HCT116 (cell line): ENCODE measurements at regions not wholly inside any gene's neighbourhood (a gene's known extent, or its start where the extent isn't known, plus 50 kb on each side); places are given as distances from the start of the nearest gene placed in this dataset.

ENCODE experiments used
- ATAC-seq: fragments of 200-7000 bp; cut with Tn5 transposase; 2 replicates; pipeline ENCODE4 v1.9.1; 2020; ENCODE audit warnings: mild to moderate bottlenecking, moderate library complexity
- BruUV-seq: library from RNA; stranded (reverse); fragments of 400-500 nt; replicated peaks from 2 replicates; lab custom pipeline; 2021; lab: Mats Ljungman, UMichigan
- CTCF ChIA-PET: fragments of 300-600 bp; sonication (Branson Sonifier 250); formaldehyde crosslinking; loops from one replicate; lab custom pipeline; 2021; ENCODE audit warnings: antibody characterized with exemption; lab: Charles Lee
- POLR2A ChIA-PET: fragments of 300-600, 350-600 bp; sonication (Branson Sonifier 250); formaldehyde crosslinking; loops from one replicate; lab custom pipeline; 2021; ENCODE audit warnings: antibody characterized with exemption; lab: Charles Lee
- RAD21 ChIA-PET, 2 experiments: fragments of 300-600 bp; sonication (Branson Sonifier 250); formaldehyde crosslinking; loops; one replicate each; lab custom pipeline; 2023; ENCODE audit warnings: low total read pairs in 2 of 2; ENCODE audit not compliant: uncharacterized antibody in 2 of 2, unreplicated experiment in 2 of 2, low non-redundant PET in 1 of 2; lab: Charles Lee
- DNase-seq: peaks from one replicate; pipeline ENCODE4 v3.0.0-alpha.2; 2010; ENCODE audit warnings: low read depth, low spot score
- H2AFZ ChIP-seq: fragments of 200-600 bp; shearing (Covaris generic), sonication (generic); 2 replicates; pipeline ENCODE4 v1.6.1; 2017; ENCODE audit warnings: low read depth, mixed run types, mixed read lengths, antibody characterized with exemption, low read length; ENCODE audit not compliant: poor library complexity, severe bottlenecking
- H3K27ac ChIP-seq: 2 replicates; pipeline ENCODE4 v1.5.1; 2012; ENCODE audit warnings: low read depth, low read length
- H3K27me3 ChIP-seq: fragments of 200-600 bp; sonication (generic); 2 replicates; pipeline ENCODE4 v1.6.1; 2016; ENCODE audit warnings: mixed run types, low read length, mixed read lengths; ENCODE audit not compliant: insufficient read depth
- H3K36me3 ChIP-seq, 2 experiments: fragments of 200-500 bp in 1 of 2; fragments of 200-600 bp in 1 of 2; sonication (Bioruptor generic) in 1 of 2; sonication (generic) in 1 of 2; 2 replicates each; pipeline versions ENCODE4 v1.5.1 to v1.6.1; 2014 to 2016; ENCODE audit warnings: low read length in 2 of 2, inconsistent platforms in 1 of 2, mixed read lengths in 1 of 2, mixed run types in 1 of 2; ENCODE audit not compliant: insufficient read depth in 2 of 2, control insufficient read depth in 1 of 2
- H3K4me1 ChIP-seq, 2 experiments: fragments of 200-600 bp in 1 of 2; sonication (generic) in 1 of 2; 2 replicates each; pipeline versions ENCODE4 v1.5.1 to v1.6.1; 2012 to 2017; ENCODE audit warnings: low read length in 2 of 2, inconsistent platforms in 1 of 2, mild to moderate bottlenecking in 1 of 2, mixed read lengths in 1 of 2, mixed run types in 1 of 2, moderate library complexity in 1 of 2; ENCODE audit not compliant: insufficient read depth in 2 of 2, control insufficient read depth in 1 of 2
- H3K4me2 ChIP-seq: fragments of 200-600 bp; sonication (generic); 2 replicates; pipeline ENCODE4 v1.6.1; 2017; ENCODE audit warnings: mixed run types, low read length, mixed read lengths
- H3K4me3 ChIP-seq, 2 experiments: fragments of 200-600 bp in 1 of 2; sonication (generic) in 1 of 2; replicated peaks in 1 of 2; 2 replicates each; pipeline ENCODE4 v1.5.1; 2011 to 2016; ENCODE audit warnings: low read length in 2 of 2, control low read depth in 1 of 2, low read depth in 1 of 2, mild to moderate bottlenecking in 1 of 2, mixed read lengths in 1 of 2, mixed run types in 1 of 2
- H3K79me2 ChIP-seq: fragments of 200-600 bp; sonication (generic); 2 replicates; pipeline ENCODE4 v1.6.1; 2017; ENCODE audit warnings: mild to moderate bottlenecking, mixed run types, low read length, moderate library complexity, mixed read lengths; ENCODE audit not compliant: insufficient read depth
- H3K9ac ChIP-seq: fragments of 200-600 bp; sonication (generic); 2 replicates; pipeline ENCODE4 v1.6.1; 2016; ENCODE audit warnings: low read length, mixed read lengths
- H3K9me2 ChIP-seq: fragments of 200-600 bp; sonication (generic), shearing (Covaris generic); 2 replicates; pipeline ENCODE4 v1.6.1; 2017; ENCODE audit warnings: mixed run types, mild to moderate bottlenecking, moderate library complexity; ENCODE audit not compliant: insufficient read depth
- H3K9me3 ChIP-seq, 2 experiments: fragments of 200-500 bp in 1 of 2; fragments of 200-600 bp in 1 of 2; sonication (Bioruptor generic) in 1 of 2; sonication (generic) in 1 of 2; 2 replicates each; pipeline ENCODE4 v1.6.1; 2014 to 2017; ENCODE audit warnings: low read length in 2 of 2, mixed read lengths in 2 of 2, inconsistent platforms in 1 of 2, low read depth in 1 of 2, mild to moderate bottlenecking in 1 of 2, mixed run types in 1 of 2, moderate library complexity in 1 of 2; ENCODE audit not compliant: control insufficient read depth in 1 of 2, insufficient read depth in 1 of 2
- H4K20me1 ChIP-seq: fragments of 200-600 bp; sonication (generic), shearing (Covaris generic); 2 replicates; pipeline ENCODE4 v1.6.1; 2017; ENCODE audit warnings: mixed run types, mild to moderate bottlenecking, moderate library complexity; ENCODE audit not compliant: insufficient read depth
- CEBPB ChIP-seq: IDR thresholded peaks from 2 replicates; pipeline ENCODE4 v1.6.1; 2012; ENCODE audit warnings: low read depth
- EGR1 ChIP-seq: IDR thresholded peaks from 2 replicates; pipeline ENCODE4 v1.6.1; 2012; ENCODE audit warnings: low read depth
- ELF1 ChIP-seq: IDR thresholded peaks from 2 replicates; pipeline ENCODE4 v1.6.1; 2012; ENCODE audit warnings: low read depth, borderline replicate concordance
- EZH2 ChIP-seq: fragments of 200-600 bp; sonication (generic); IDR thresholded peaks from 2 replicates; pipeline ENCODE4 v1.6.1; 2017; ENCODE audit warnings: antibody characterized with exemption, mixed run types
- FOSL1 ChIP-seq: IDR thresholded peaks from 2 replicates; pipeline ENCODE4 v1.6.1; 2012; ENCODE audit warnings: low read depth
- JUND ChIP-seq: IDR thresholded peaks from 2 replicates; pipeline ENCODE4 v1.6.1; 2012
- POLR2A ChIP-seq: IDR thresholded peaks from 2 replicates; pipeline ENCODE4 v1.7.0; 2011; ENCODE audit warnings: borderline replicate concordance; ENCODE audit not compliant: insufficient read depth, insufficient read length; ENCODE audit errors: extremely low read depth
- POLR2AphosphoS5 ChIP-seq: IDR thresholded peaks from 2 replicates; pipeline ENCODE4 v1.6.1; 2011; ENCODE audit warnings: mild to moderate bottlenecking, low read depth, low read length, moderate library complexity
- SIN3A ChIP-seq: IDR thresholded peaks from 2 replicates; pipeline ENCODE4 v1.6.1; 2012; ENCODE audit warnings: low read depth
- SP1 ChIP-seq: IDR thresholded peaks from 2 replicates; pipeline ENCODE4 v1.6.1; 2012; ENCODE audit warnings: low read depth
- SRF ChIP-seq: IDR thresholded peaks from 2 replicates; pipeline ENCODE4 v1.6.1; 2012; ENCODE audit warnings: low read depth
- TCF7L2 ChIP-seq: IDR thresholded peaks from 2 replicates; pipeline ENCODE4 v1.7.0; 2011; ENCODE audit warnings: borderline replicate concordance, inconsistent platforms; ENCODE audit not compliant: insufficient read depth, insufficient read length; ENCODE audit errors: extremely low read depth
- YY1 ChIP-seq: IDR thresholded peaks from 2 replicates; pipeline ENCODE4 v1.6.1; 2011; ENCODE audit warnings: low read length, low read depth, moderate library complexity, mild to moderate bottlenecking; ENCODE audit not compliant: insufficient replicate concordance; ENCODE audit errors: extremely low read depth
- ZFX ChIP-seq: fragments of 450-650 bp; IDR thresholded peaks from 2 replicates; pipeline ENCODE4 v1.6.1; 2017
- ZNF274 ChIP-seq: fragments of 200-500 bp; sonication (Bioruptor generic); IDR thresholded peaks from 2 replicates; pipeline ENCODE4 v1.6.1; 2014; ENCODE audit warnings: mild to moderate bottlenecking, low read depth, low read length, inconsistent platforms
- intact Hi-C: fragments of 100-400 bp; cut with micrococcal nuclease; formaldehyde crosslinking; loops from 2 replicates; pipeline ENCODE4 v1.10.0; 2022
- TF ChIP-seq, protein P1 (sequence below): IDR thresholded peaks from 2 replicates; pipeline ENCODE4 v1.6.1; 2012
- TF ChIP-seq, protein P2 (sequence below): IDR thresholded peaks from 2 replicates; pipeline ENCODE4 v1.6.1; 2012
- TF ChIP-seq, protein P3 (sequence below), 3 experiments: fragments of 200-600 bp in 1 of 3; sonication (generic) in 1 of 3; IDR thresholded peaks in 2 of 3; conservative IDR thresholded peaks in 1 of 3; 2 replicates each; pipeline ENCODE4 v1.5.1; 2012 to 2017; ENCODE audit warnings: low read depth in 2 of 3, low read length in 2 of 3, antibody characterized with exemption in 1 of 3, borderline replicate concordance in 1 of 3, control low read depth in 1 of 3, mild to moderate bottlenecking in 1 of 3, mixed read lengths in 1 of 3, mixed run types in 1 of 3, moderate library complexity in 1 of 3; ENCODE audit not compliant: insufficient read depth in 1 of 3
- TF ChIP-seq, protein P4 (sequence below): IDR thresholded peaks from 2 replicates; pipeline ENCODE4 v1.6.1; 2011; ENCODE audit warnings: mild to moderate bottlenecking, low read length, moderate library complexity; ENCODE audit not compliant: insufficient replicate concordance; ENCODE audit errors: extremely low read depth

DNA sequence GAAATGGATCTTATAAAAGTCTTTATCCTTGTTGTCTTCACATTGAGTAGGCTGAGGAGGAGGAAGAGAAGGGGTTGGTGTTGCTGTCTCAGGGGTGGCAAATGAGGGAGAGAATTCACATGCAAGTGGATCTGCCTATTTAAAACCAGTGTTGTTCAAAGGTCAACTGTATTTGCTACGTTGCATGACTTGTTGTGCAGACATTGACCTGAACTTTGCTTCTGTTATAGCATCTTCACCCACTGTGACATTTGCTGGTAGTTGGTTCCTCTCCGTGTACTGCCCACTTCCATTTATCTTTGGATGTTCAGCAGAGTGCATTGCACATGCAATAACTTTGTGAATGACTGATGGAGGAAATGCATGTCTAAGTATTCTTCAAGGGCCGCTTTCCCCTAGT is 228.6 kb upstream of the DPP10 start:
- H4K20me1 ChIP-seq, result no peaks in the 10 kb centered on the region
- peaks cover 0 to 2% of the 10 kb centered on the region in 2 experiments; a peak in 1 of 4 replicates for H3K9me3 ChIP-seq
- no peaks in the 10 kb centered on the region for H3K79me2 ChIP-seq
- no peak overlapping the region for H3K9ac ChIP-seq
- H3K4me1 ChIP-seq, result no peaks in the 10 kb centered on the region
- no TSS peak for BruUV-seq
- RAD21 ChIA-PET, result no interaction called here
- no peak overlapping the region for H3K4me3 ChIP-seq
- no peak overlapping the region for H2AFZ ChIP-seq
- H3K27ac ChIP-seq, result no peak overlapping the region
- ATAC-seq, result no peak
- H3K36me3 ChIP-seq, result no peaks in the 10 kb centered on the region
- TF ChIP-seq, protein P1, sequence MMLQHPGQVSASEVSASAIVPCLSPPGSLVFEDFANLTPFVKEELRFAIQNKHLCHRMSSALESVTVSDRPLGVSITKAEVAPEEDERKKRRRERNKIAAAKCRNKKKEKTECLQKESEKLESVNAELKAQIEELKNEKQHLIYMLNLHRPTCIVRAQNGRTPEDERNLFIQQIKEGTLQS, result no peak
- no peak for TF ChIP-seq POLR2AphosphoS5
- TF ChIP-seq YY1, result no peak
- no peak for TF ChIP-seq JUND
- no peak for TF ChIP-seq FOSL1
- no peak for TF ChIP-seq EZH2
- no peak for TF ChIP-seq SP1
- TF ChIP-seq CEBPB, result no peak
- TF ChIP-seq ELF1, result no peak
- TF ChIP-seq, protein P2, sequence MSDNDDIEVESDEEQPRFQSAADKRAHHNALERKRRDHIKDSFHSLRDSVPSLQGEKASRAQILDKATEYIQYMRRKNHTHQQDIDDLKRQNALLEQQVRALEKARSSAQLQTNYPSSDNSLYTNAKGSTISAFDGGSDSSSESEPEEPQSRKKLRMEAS, result no peak
- TF ChIP-seq EGR1, result no peak
- no peak for TF ChIP-seq TCF7L2
- no peak for TF ChIP-seq ZFX
- TF ChIP-seq POLR2A, result no peak
- no peak for TF ChIP-seq SRF
- no peak for TF ChIP-seq ZNF274
- TF ChIP-seq, protein P3, sequence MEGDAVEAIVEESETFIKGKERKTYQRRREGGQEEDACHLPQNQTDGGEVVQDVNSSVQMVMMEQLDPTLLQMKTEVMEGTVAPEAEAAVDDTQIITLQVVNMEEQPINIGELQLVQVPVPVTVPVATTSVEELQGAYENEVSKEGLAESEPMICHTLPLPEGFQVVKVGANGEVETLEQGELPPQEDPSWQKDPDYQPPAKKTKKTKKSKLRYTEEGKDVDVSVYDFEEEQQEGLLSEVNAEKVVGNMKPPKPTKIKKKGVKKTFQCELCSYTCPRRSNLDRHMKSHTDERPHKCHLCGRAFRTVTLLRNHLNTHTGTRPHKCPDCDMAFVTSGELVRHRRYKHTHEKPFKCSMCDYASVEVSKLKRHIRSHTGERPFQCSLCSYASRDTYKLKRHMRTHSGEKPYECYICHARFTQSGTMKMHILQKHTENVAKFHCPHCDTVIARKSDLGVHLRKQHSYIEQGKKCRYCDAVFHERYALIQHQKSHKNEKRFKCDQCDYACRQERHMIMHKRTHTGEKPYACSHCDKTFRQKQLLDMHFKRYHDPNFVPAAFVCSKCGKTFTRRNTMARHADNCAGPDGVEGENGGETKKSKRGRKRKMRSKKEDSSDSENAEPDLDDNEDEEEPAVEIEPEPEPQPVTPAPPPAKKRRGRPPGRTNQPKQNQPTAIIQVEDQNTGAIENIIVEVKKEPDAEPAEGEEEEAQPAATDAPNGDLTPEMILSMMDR (IDR thresholded peaks at IDR 0.05 in 2 of 3, conservative IDR thresholded peaks at IDR 0.05 in 1 of 3; ENCODE audit: borderline replicate concordance in 1 of 3, insufficient read depth in 1 of 3, low read depth in 2 of 3, low read length in 2 of 3), result no peak
- no peak for TF ChIP-seq SIN3A
- TF ChIP-seq, protein P4, sequence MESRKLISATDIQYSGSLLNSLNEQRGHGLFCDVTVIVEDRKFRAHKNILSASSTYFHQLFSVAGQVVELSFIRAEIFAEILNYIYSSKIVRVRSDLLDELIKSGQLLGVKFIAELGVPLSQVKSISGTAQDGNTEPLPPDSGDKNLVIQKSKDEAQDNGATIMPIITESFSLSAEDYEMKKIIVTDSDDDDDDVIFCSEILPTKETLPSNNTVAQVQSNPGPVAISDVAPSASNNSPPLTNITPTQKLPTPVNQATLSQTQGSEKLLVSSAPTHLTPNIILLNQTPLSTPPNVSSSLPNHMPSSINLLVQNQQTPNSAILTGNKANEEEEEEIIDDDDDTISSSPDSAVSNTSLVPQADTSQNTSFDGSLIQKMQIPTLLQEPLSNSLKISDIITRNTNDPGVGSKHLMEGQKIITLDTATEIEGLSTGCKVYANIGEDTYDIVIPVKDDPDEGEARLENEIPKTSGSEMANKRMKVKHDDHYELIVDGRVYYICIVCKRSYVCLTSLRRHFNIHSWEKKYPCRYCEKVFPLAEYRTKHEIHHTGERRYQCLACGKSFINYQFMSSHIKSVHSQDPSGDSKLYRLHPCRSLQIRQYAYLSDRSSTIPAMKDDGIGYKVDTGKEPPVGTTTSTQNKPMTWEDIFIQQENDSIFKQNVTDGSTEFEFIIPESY, result no peak
- TF ChIP-seq, all 23 proteins: peak for 0
- H3K9me2 ChIP-seq, result no peaks in the 10 kb centered on the region
- ChIA-PET POLR2A (no interaction called here), CTCF (no interaction called here)
- no peaks in the 10 kb centered on the region for H3K27me3 ChIP-seq
- intact Hi-C loops, result no loop called here
- no peak for DNase-seq
- H3K4me2 ChIP-seq, result no peak overlapping the region
